Suprapubic skin (tissue), 4 donors: ENCODE measurements at regions not wholly inside any gene's neighbourhood (a gene's known extent, or its start where the extent isn't known, plus 50 kb on each side); places are given as distances from the start of the nearest gene placed in this dataset.

Source experiments
- DNase-seq, 2 donors: peaks; one replicate each; pipeline ENCODE4 v3.0.0-alpha.2; 2019; ENCODE audit warnings: low spot score in 2 of 2
- H3K27ac ChIP-seq: fragments of 200-600 bp; sonication (generic); one replicate; pipeline ENCODE4 v1.5.1; 2019
- H3K27me3 ChIP-seq: fragments of 200-600 bp; sonication (generic); one replicate; pipeline ENCODE4 v1.5.1; 2019
- H3K36me3 ChIP-seq: fragments of 200-600 bp; sonication (generic); one replicate; pipeline ENCODE4 v1.5.1; 2019
- H3K4me1 ChIP-seq: fragments of 200-600 bp; sonication (generic); one replicate; pipeline ENCODE4 v1.5.1; 2019
- H3K4me3 ChIP-seq: fragments of 200-600 bp; sonication (generic); one replicate; pipeline ENCODE4 v1.5.1; 2019; ENCODE audit warnings: mild to moderate bottlenecking
- H3K9me3 ChIP-seq: fragments of 200-600 bp; sonication (generic); one replicate; pipeline ENCODE4 v1.5.1; 2019
- EP300 ChIP-seq: sonication (generic); formaldehyde crosslinking; IDR thresholded peaks from one replicate; pipeline ENCODE4 v1.6.1; 2017; ENCODE audit warnings: antibody characterized with exemption
- POLR2A ChIP-seq, 2 donors: fragments of 450-650 bp; IDR thresholded peaks; one replicate each; pipeline ENCODE4 v1.6.1; 2017; ENCODE audit warnings: antibody characterized with exemption in 2 of 2, mild to moderate bottlenecking in 2 of 2, moderate library complexity in 2 of 2
- POLR2AphosphoS5 ChIP-seq, 3 donors: sonication (generic); formaldehyde crosslinking; IDR thresholded peaks; one replicate each; pipeline ENCODE4 v1.6.1; 2017; ENCODE audit warnings: antibody characterized with exemption in 3 of 3
- WGBS: methylation state at CpG from one replicate; pipeline ENCODE4 v1.1.5; 2018; 5-methylcytosine and 5-hydroxymethylcytosine counted together
- TF ChIP-seq, protein P1 (sequence below), 2 donors: fragments of 200-600 bp in 1 of 2; fragments of 450-650 bp in 1 of 2; sonication (generic) in 1 of 2; IDR thresholded peaks; one replicate each; pipeline ENCODE4 v1.5.1; 2016 to 2019; ENCODE audit warnings: antibody characterized with exemption in 2 of 2, mild to moderate bottlenecking in 1 of 2, moderate library complexity in 1 of 2

- Histone ChIP-seq H3K36me3 (no peaks in the 10 kb centered on the region), H3K4me1 (peaks cover 19% of the 10 kb centered on the region), H3K9me3 (no peaks in the 10 kb centered on the region), H3K27me3 (no peaks in the 10 kb centered on the region), H3K27ac (no peak overlapping the region), H3K4me3 (no peak overlapping the region)
- TF ChIP-seq POLR2A (IDR thresholded peaks at IDR 0.05), result no peak
- TF ChIP-seq POLR2AphosphoS5 (IDR thresholded peaks at IDR 0.05), result no peak
- TF ChIP-seq EP300, result no peak
- TF ChIP-seq, protein P1, sequence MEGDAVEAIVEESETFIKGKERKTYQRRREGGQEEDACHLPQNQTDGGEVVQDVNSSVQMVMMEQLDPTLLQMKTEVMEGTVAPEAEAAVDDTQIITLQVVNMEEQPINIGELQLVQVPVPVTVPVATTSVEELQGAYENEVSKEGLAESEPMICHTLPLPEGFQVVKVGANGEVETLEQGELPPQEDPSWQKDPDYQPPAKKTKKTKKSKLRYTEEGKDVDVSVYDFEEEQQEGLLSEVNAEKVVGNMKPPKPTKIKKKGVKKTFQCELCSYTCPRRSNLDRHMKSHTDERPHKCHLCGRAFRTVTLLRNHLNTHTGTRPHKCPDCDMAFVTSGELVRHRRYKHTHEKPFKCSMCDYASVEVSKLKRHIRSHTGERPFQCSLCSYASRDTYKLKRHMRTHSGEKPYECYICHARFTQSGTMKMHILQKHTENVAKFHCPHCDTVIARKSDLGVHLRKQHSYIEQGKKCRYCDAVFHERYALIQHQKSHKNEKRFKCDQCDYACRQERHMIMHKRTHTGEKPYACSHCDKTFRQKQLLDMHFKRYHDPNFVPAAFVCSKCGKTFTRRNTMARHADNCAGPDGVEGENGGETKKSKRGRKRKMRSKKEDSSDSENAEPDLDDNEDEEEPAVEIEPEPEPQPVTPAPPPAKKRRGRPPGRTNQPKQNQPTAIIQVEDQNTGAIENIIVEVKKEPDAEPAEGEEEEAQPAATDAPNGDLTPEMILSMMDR (IDR thresholded peaks at IDR 0.05), result no peak
- no peak for DNase-seq
- WGBS, result 53% methylated on average over 1 of the region's 1 CpG
Measured at GRCh38 chr7:17488829-17489228, 190.4 kb downstream of the AHR start.

GRCh38 chr7:17489961-17490360 lies 191.5 kb downstream of the AHR start:
- 49% methylated on average over 4 of the region's 4 CpGs for WGBS
- peaks cover 19% of the 10 kb centered on the region for H3K4me1 ChIP-seq
- no peak overlapping the region for H3K4me3 ChIP-seq
- H3K27me3 ChIP-seq, result no peaks in the 10 kb centered on the region
- no peaks in the 10 kb centered on the region for H3K9me3 ChIP-seq
- DNase-seq, result no peak
- H3K36me3 ChIP-seq, result no peaks in the 10 kb centered on the region
- peak overlapping the region; percentile 39 for H3K27ac ChIP-seq
- TF ChIP-seq, protein P1 (IDR thresholded peaks at IDR 0.05), result no peak
- no peak for TF ChIP-seq EP300
- TF ChIP-seq POLR2AphosphoS5 (IDR thresholded peaks at IDR 0.05), result no peak
- no peak for TF ChIP-seq POLR2A (IDR thresholded peaks at IDR 0.05)

- no peaks in the 10 kb centered on the region for H3K27me3 ChIP-seq
- no peaks in the 10 kb centered on the region for H3K36me3 ChIP-seq
- no peak for DNase-seq
- WGBS, result 91% methylated on average over 5 of the region's 5 CpGs
- H3K4me3 ChIP-seq, result no peak overlapping the region
- peaks cover 26% of the 10 kb centered on the region for H3K4me1 ChIP-seq
- H3K9me3 ChIP-seq, result no peaks in the 10 kb centered on the region
- no peak overlapping the region for H3K27ac ChIP-seq
- TF ChIP-seq, protein P1 (IDR thresholded peaks at IDR 0.05), result no peak
- TF ChIP-seq POLR2AphosphoS5 (IDR thresholded peaks at IDR 0.05) (no peak), POLR2A (IDR thresholded peaks at IDR 0.05) (no peak), EP300 (no peak)
Measured at GRCh38 chr7:17490825-17491224, 192.4 kb downstream of the AHR start.

DNA sequence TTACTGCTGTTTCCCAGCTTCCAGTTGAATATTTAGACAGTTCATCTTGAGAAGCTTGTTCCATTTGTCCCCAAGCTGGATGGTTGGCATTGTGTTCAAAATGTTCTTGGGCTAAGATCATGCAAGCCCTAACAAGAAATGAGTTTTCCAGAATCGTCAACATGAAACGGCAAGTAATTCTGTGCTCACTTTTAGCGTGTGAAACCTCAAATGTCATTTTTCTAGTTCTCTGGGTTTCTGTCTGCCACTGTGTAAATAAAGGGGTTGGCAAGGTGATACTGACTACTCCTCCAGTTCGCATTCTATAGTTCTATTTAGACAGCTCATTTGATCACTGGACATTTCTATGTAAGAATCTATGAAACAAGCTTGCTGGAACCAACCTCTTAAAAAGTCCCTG lies 194.0 kb downstream of the AHR start:
- WGBS, result 49% methylated on average over 4 of the region's 4 CpGs
- no peak overlapping the region for H3K4me3 ChIP-seq
- peak overlapping the region; percentile 52 for H3K27ac ChIP-seq
- DNase-seq, result no peak
- H3K4me1 ChIP-seq, result peaks cover 41% of the 10 kb centered on the region
- TF ChIP-seq POLR2AphosphoS5 (IDR thresholded peaks at IDR 0.05) (peak in 1 of 3 donors; percentile 46), EP300 (no peak)
- H3K36me3 ChIP-seq, result no peaks in the 10 kb centered on the region
- no peaks in the 10 kb centered on the region for H3K27me3 ChIP-seq
- no peaks in the 10 kb centered on the region for H3K9me3 ChIP-seq

DNA sequence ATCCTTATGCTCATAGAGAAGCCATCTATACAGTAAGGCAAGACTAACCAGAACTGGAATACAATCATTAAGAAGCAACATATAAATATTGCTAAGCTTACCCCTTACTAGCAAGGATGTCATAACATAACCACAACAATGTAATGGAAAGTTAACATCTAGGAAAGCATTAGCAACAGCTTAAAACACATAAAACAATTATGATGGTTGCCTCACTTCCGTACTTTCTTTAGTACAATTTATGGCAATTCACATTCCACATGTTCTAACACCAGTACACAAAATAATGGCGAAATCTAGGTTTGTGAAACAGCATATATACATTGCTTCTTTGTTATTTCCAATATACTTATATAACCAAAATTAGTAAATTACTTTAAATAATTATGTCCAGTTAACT lies 195.0 kb downstream of the AHR start:
- Histone ChIP-seq H3K36me3 (no peaks in the 10 kb centered on the region), H3K27ac (no peak overlapping the region), H3K4me1 (peaks cover 50% of the 10 kb centered on the region), H3K4me3 (no peak overlapping the region), H3K9me3 (no peaks in the 10 kb centered on the region), H3K27me3 (no peaks in the 10 kb centered on the region)
- TF ChIP-seq POLR2AphosphoS5 (IDR thresholded peaks at IDR 0.05), result no peak
- no peak for TF ChIP-seq EP300
- no peak for TF ChIP-seq POLR2A (IDR thresholded peaks at IDR 0.05)
- TF ChIP-seq, protein P1 (IDR thresholded peaks at IDR 0.05), result no peak
- WGBS, result 88% methylated on average over 2 of the region's 2 CpGs
- no peak for DNase-seq
